H1 (cell line): ENCODE measurements at regions not wholly inside any gene's neighbourhood (a gene's known extent, or its start where the extent isn't known, plus 50 kb on each side); places are given as distances from the start of the nearest gene placed in this dataset.
"Not testable (repeated sequence)": the region's sequence is repeated elsewhere in the genome, so short reads cannot be mapped to it uniquely, and the experiment has no call there.

Experiments used
- CBX5 ChIP-seq: fragments of 300-800, 300-1000 bp; sonication (generic); IDR thresholded peaks from 2 replicates; pipeline ENCODE4 v1.7.1; 2016; ENCODE audit warnings: antibody characterized with exemption, low read length, low read depth
- CBX8 ChIP-seq: fragments of 300-800, 300-1000 bp; sonication (generic); IDR thresholded peaks from 2 replicates; pipeline ENCODE4 v1.7.1; 2016; ENCODE audit warnings: low read depth, low read length, borderline replicate concordance
- CHD2 ChIP-seq: IDR thresholded peaks from 2 replicates; pipeline ENCODE4 v1.6.1; 2012; ENCODE audit warnings: low read length, improper control_type of control experiment
- EP300 ChIP-seq, 2 experiments: IDR thresholded peaks; 1 replicate in 1 of 2; 2 replicates in 1 of 2; pipeline ENCODE4 v1.6.1; 2011 to 2012; ENCODE audit warnings: low read depth in 2 of 2, low read length in 2 of 2, mild to moderate bottlenecking in 2 of 2, borderline replicate concordance in 1 of 2, inconsistent platforms in 1 of 2, moderate library complexity in 1 of 2
- EZH2 ChIP-seq: fragments of 200-600 bp; sonication (generic); IDR thresholded peaks from 2 replicates; pipeline ENCODE4 v1.7.1; 2012; ENCODE audit warnings: low read depth, mild to moderate bottlenecking, moderate library complexity, low read length, inconsistent platforms; ENCODE audit not compliant: severe bottlenecking
- JUND ChIP-seq: IDR thresholded peaks from 2 replicates; pipeline ENCODE4 v1.6.1; 2011; ENCODE audit warnings: mild to moderate bottlenecking, improper control_type of control experiment, low read length
- KDM5A ChIP-seq: fragments of 200-600 bp; IDR thresholded peaks from 2 replicates; pipeline ENCODE4 v1.7.1; 2012; ENCODE audit warnings: mild to moderate bottlenecking, low read length, inconsistent platforms, mixed read lengths
- NANOG ChIP-seq: IDR thresholded peaks from 2 replicates; pipeline ENCODE4 v1.6.1; 2011; ENCODE audit warnings: low read length, low read depth, mild to moderate bottlenecking, inconsistent platforms; ENCODE audit not compliant: insufficient read depth, poor library complexity, severe bottlenecking
- POLR2A ChIP-seq, 2 experiments: IDR thresholded peaks; 1 replicate in 1 of 2; 2 replicates in 1 of 2; pipeline ENCODE4 v1.6.1; 2011; ENCODE audit warnings: low read depth in 2 of 2, low read length in 2 of 2, mild to moderate bottlenecking in 2 of 2; ENCODE audit errors: control extremely low read depth in 1 of 2
- RAD21 ChIP-seq, 2 experiments: IDR thresholded peaks in 1 of 2; conservative IDR thresholded peaks in 1 of 2; 2 replicates each; pipeline ENCODE4 v1.6.1; 2011; ENCODE audit warnings: low read depth in 2 of 2, low read length in 2 of 2, improper control_type of control experiment in 1 of 2, inconsistent platforms in 1 of 2, mild to moderate bottlenecking in 1 of 2, moderate library complexity in 1 of 2
- SRF ChIP-seq: IDR thresholded peaks from 2 replicates; pipeline ENCODE4 v1.6.1; 2011; ENCODE audit warnings: mild to moderate bottlenecking, low read depth, low read length, moderate library complexity
- TF ChIP-seq, protein P1 (sequence below), 3 experiments: IDR thresholded peaks; 1 replicate in 2 of 3; 2 replicates in 1 of 3; pipeline versions ENCODE4 v1.5.1 to v1.6.1; 2011; ENCODE audit warnings: low read length in 3 of 3, mild to moderate bottlenecking in 3 of 3, inconsistent platforms in 2 of 3, low read depth in 1 of 3, moderate library complexity in 1 of 3; ENCODE audit not compliant: insufficient read depth in 1 of 3; ENCODE audit errors: control extremely low read depth in 1 of 3

DNA sequence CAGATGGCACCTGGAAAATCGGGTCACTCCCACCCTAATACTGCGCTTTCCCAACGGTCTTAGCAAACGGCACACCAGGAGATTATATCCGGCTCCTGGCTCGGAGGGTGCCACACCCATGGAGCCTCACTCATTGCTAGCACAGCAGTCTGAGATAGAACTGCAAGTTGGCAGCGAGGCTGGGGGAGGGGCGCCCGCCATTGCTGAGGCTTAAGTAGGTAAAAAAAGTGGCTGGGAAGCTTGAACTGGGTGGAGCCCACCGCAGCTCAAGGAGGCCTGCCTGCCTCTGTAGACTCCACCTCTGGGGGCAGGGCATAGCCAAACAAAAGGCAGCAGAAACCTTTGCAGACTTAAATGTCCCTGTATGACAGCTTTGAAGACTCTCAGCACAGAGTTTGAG lies 189.6 kb upstream of the GPR149 start:
- not testable (repeated sequence) for TF ChIP-seq CHD2; EZH2; POLR2A (IDR thresholded peaks at IDR 0.05; ENCODE audit: control extremely low read depth in 1 of 2, low read depth in 2 of 2, low read length in 2 of 2); JUND; RAD21 (IDR thresholded peaks at IDR 0.05 in 1 of 2, conservative IDR thresholded peaks at IDR 0.05 in 1 of 2; ENCODE audit: low read depth in 2 of 2, low read length in 2 of 2); EP300 (IDR thresholded peaks at IDR 0.05; ENCODE audit: borderline replicate concordance in 1 of 2, low read depth in 2 of 2, low read length in 2 of 2); NANOG; KDM5A; CBX8; SRF; CBX5
- TF ChIP-seq, protein P1, sequence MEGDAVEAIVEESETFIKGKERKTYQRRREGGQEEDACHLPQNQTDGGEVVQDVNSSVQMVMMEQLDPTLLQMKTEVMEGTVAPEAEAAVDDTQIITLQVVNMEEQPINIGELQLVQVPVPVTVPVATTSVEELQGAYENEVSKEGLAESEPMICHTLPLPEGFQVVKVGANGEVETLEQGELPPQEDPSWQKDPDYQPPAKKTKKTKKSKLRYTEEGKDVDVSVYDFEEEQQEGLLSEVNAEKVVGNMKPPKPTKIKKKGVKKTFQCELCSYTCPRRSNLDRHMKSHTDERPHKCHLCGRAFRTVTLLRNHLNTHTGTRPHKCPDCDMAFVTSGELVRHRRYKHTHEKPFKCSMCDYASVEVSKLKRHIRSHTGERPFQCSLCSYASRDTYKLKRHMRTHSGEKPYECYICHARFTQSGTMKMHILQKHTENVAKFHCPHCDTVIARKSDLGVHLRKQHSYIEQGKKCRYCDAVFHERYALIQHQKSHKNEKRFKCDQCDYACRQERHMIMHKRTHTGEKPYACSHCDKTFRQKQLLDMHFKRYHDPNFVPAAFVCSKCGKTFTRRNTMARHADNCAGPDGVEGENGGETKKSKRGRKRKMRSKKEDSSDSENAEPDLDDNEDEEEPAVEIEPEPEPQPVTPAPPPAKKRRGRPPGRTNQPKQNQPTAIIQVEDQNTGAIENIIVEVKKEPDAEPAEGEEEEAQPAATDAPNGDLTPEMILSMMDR (IDR thresholded peaks at IDR 0.05; ENCODE audit: control extremely low read depth in 1 of 3, insufficient read depth in 1 of 3, low read depth in 1 of 3, low read length in 3 of 3), result not testable (repeated sequence)
